ENCODE measurements at regions not wholly inside any gene's neighbourhood (a gene's known extent, or its start where the extent isn't known, plus 50 kb on each side); places are given as distances from the start of the nearest gene placed in this dataset.

DNA sequence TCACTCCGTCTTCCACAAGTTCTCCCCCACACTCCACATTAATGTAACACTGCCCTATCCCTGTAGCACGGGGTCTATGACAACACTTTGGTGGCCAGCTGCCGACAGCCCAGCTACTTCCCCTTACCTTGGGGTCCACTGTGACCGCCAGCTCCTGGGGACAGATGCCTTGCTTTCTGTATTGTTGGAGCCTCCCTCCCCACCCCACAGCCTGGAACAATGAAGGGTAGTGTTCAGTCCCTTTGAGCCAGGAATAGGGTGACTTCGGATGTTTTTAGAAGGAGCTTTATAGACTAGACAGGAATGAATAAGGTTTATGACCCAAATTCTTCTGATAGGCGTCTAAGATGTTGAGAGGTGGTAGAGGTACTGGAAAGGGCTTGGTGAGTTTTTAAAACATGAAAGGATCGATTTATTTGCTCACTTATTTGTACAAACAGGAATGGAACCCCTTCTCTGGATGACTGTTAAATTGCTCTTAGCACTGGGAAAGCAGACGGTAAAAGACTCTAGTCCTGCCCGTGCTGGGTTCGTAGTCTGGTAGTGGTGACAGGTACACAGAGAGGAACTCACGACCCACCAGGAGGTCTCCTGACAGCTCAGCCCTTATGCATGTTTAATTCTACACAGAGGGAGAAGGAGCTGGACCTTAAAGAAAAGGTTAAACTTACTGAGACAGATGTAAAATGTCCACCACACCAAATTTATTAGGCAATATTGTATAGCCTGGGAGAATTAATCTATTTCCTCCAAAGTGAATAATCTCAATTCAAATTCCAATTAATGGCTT, 90.9 kb downstream of the MYCN start:
- TF ChIP-seq EZH2phosphoT487 (IDR thresholded peaks at IDR 0.05; ENCODE audit: borderline replicate concordance): no peak
- TF ChIP-seq, protein P1, sequence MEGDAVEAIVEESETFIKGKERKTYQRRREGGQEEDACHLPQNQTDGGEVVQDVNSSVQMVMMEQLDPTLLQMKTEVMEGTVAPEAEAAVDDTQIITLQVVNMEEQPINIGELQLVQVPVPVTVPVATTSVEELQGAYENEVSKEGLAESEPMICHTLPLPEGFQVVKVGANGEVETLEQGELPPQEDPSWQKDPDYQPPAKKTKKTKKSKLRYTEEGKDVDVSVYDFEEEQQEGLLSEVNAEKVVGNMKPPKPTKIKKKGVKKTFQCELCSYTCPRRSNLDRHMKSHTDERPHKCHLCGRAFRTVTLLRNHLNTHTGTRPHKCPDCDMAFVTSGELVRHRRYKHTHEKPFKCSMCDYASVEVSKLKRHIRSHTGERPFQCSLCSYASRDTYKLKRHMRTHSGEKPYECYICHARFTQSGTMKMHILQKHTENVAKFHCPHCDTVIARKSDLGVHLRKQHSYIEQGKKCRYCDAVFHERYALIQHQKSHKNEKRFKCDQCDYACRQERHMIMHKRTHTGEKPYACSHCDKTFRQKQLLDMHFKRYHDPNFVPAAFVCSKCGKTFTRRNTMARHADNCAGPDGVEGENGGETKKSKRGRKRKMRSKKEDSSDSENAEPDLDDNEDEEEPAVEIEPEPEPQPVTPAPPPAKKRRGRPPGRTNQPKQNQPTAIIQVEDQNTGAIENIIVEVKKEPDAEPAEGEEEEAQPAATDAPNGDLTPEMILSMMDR (conservative IDR thresholded peaks at IDR 0.05; ENCODE audit: low read length): no peak
- Histone ChIP-seq H2AFZ (ENCODE audit: low read length) (no peak overlapping the region), H3K9me3 (ENCODE audit: insufficient read depth, low read depth, low read length) (no peaks in the 10 kb centered on the region), H4K20me1 (ENCODE audit: insufficient read depth, low read length, poor library complexity, severe bottlenecking) (no peaks in the 10 kb centered on the region), H3K4me2 (ENCODE audit: low read depth, low read length, poor library complexity, severe bottlenecking) (no peak overlapping the region), H3K9ac (ENCODE audit: low read depth, low read length, poor library complexity, severe bottlenecking) (no peak overlapping the region), H3K79me2 (ENCODE audit: insufficient read depth, low read length) (no peaks in the 10 kb centered on the region), H3K4me1 (ENCODE audit: insufficient read depth, low read length, poor library complexity, severe bottlenecking) (no peaks in the 10 kb centered on the region), H3K4me3 (ENCODE audit: low read length, poor library complexity, severe bottlenecking) (no peak overlapping the region), H3K36me3 (ENCODE audit: insufficient read depth, low read length) (no peaks in the 10 kb centered on the region), H3K27me3 (ENCODE audit: insufficient read depth, low read length, poor library complexity, severe bottlenecking) (no peaks in the 10 kb centered on the region), H3F3A (ENCODE audit: low read depth) (no peaks in the 10 kb centered on the region), H3K9me2 (replicated peaks; ENCODE audit: low read depth, low read length) (no peaks in the 10 kb centered on the region)

DNA sequence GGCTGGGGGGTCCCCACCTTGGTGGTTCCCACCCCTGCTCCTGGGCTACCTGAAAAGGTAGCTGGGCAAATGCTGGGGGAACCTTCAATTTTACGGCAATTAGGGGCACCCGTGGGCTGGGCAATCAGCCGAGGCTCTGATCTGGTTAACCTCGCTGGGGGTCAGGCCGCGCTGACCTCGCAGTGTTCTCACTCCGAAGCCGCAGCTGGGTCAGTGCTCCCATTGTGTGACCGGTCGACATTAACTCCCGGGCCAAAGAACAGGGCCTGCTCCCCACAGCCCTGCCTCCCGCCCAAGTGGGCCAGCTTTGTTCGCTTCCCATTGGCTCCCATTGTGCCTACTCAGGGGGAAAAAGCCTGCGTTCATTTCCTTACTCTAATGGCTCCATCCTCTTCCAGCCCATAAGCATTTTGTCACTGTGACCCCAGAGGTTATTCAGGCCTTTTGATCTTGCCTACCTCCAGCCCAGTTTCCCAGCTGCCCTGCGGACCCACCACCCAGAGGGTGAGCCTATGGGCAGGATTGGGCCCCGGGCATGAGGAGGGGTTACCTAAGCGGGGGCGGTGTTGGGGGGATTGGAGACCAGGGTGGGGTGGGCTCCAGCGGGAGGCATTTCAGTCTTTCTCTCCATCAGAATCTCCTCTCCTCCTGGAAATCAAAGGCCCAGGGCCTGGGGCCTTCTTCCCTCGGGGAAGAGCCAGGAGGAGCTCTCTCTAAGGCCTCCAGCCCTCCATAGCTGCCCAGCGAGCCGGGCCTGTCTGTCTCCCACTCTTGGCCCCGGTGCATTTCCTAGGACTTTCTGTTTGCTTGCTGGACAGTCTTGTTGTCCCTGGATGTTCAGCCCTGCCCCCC, 90.1 kb downstream of the MYCN start:
- Histone ChIP-seq H4K20me1 (ENCODE audit: insufficient read depth, low read length, poor library complexity, severe bottlenecking) (no peaks in the 10 kb centered on the region), H3K36me3 (ENCODE audit: insufficient read depth, low read length) (no peaks in the 10 kb centered on the region), H3K4me1 (ENCODE audit: insufficient read depth, low read length, poor library complexity, severe bottlenecking) (no peaks in the 10 kb centered on the region), H3K9me2 (replicated peaks; ENCODE audit: low read depth, low read length) (no peaks in the 10 kb centered on the region), H3K4me3 (ENCODE audit: low read length, poor library complexity, severe bottlenecking) (no peak overlapping the region), H3K79me2 (ENCODE audit: insufficient read depth, low read length) (no peaks in the 10 kb centered on the region), H3K9ac (ENCODE audit: low read depth, low read length, poor library complexity, severe bottlenecking) (no peak overlapping the region), H3K4me2 (ENCODE audit: low read depth, low read length, poor library complexity, severe bottlenecking) (no peak overlapping the region), H2AFZ (ENCODE audit: low read length) (no peak overlapping the region), H3F3A (ENCODE audit: low read depth) (no peaks in the 10 kb centered on the region), H3K27me3 (ENCODE audit: insufficient read depth, low read length, poor library complexity, severe bottlenecking) (no peaks in the 10 kb centered on the region), H3K9me3 (ENCODE audit: insufficient read depth, low read depth, low read length) (no peaks in the 10 kb centered on the region)
- TF ChIP-seq EZH2phosphoT487 (IDR thresholded peaks at IDR 0.05; ENCODE audit: borderline replicate concordance): no peak
- TF ChIP-seq, protein P1 (conservative IDR thresholded peaks at IDR 0.05; ENCODE audit: low read length): no peak

DNA sequence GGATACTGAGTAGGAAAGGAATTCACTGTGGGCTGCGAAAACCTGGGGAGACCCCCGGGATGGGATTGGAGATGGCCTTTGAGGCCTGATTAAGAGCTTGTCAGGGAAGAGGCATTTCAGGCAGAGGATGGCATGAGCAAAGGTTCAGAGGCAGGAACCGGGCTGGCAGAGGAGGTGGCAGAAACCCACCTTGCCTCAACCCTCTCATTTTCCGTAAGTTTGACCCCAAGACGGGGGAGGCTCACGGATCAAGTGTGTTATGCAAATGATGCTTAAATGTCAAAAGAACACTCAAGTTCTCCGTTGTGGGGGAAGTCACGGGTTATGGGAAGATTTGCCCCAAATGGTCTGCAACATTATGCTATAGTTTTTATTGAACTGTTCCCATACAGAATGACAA, 88.3 kb downstream of the MYCN start:
- H3K4me3 ChIP-seq (ENCODE audit: low read length, poor library complexity, severe bottlenecking): no peak overlapping the region
- no peaks in the 10 kb centered on the region for H3K27me3 ChIP-seq (ENCODE audit: insufficient read depth, low read length, poor library complexity, severe bottlenecking)
- TF ChIP-seq EZH2phosphoT487 (IDR thresholded peaks at IDR 0.05; ENCODE audit: borderline replicate concordance): no peak
- TF ChIP-seq, protein P1 (conservative IDR thresholded peaks at IDR 0.05; ENCODE audit: low read length): no peak
- no peak overlapping the region for H2AFZ ChIP-seq (ENCODE audit: low read length)
- no peaks in the 10 kb centered on the region for H4K20me1 ChIP-seq (ENCODE audit: insufficient read depth, low read length, poor library complexity, severe bottlenecking)
- H3K9me2 ChIP-seq (replicated peaks; ENCODE audit: low read depth, low read length): no peaks in the 10 kb centered on the region
- H3K9me3 ChIP-seq (ENCODE audit: insufficient read depth, low read depth, low read length): no peaks in the 10 kb centered on the region
- H3K79me2 ChIP-seq (ENCODE audit: insufficient read depth, low read length): no peaks in the 10 kb centered on the region
- no peak overlapping the region for H3K9ac ChIP-seq (ENCODE audit: low read depth, low read length, poor library complexity, severe bottlenecking)
- H3K36me3 ChIP-seq (ENCODE audit: insufficient read depth, low read length): no peaks in the 10 kb centered on the region
- no peak overlapping the region for H3K4me2 ChIP-seq (ENCODE audit: low read depth, low read length, poor library complexity, severe bottlenecking)
- no peaks in the 10 kb centered on the region for H3K4me1 ChIP-seq (ENCODE audit: insufficient read depth, low read length, poor library complexity, severe bottlenecking)
- no peaks in the 10 kb centered on the region for H3F3A ChIP-seq (ENCODE audit: low read depth)
